HCT116 (cell line): ENCODE measurements at regions not wholly inside any gene's neighbourhood (a gene's known extent, or its start where the extent isn't known, plus 50 kb on each side); places are given as distances from the start of the nearest gene placed in this dataset.

Experiments used
- ATAC-seq: fragments of 200-7000 bp; cut with Tn5 transposase; 2 replicates; pipeline ENCODE4 v1.9.1; 2020; ENCODE audit warnings: mild to moderate bottlenecking, moderate library complexity
- BruUV-seq: library from RNA; stranded (reverse); fragments of 400-500 nt; replicated peaks from 2 replicates; lab custom pipeline; 2021; lab: Mats Ljungman, UMichigan
- CTCF ChIA-PET: fragments of 300-600 bp; sonication (Branson Sonifier 250); formaldehyde crosslinking; loops from one replicate; lab custom pipeline; 2021; ENCODE audit warnings: antibody characterized with exemption; lab: Charles Lee
- POLR2A ChIA-PET: fragments of 300-600, 350-600 bp; sonication (Branson Sonifier 250); formaldehyde crosslinking; loops from one replicate; lab custom pipeline; 2021; ENCODE audit warnings: antibody characterized with exemption; lab: Charles Lee
- RAD21 ChIA-PET, 2 experiments: fragments of 300-600 bp; sonication (Branson Sonifier 250); formaldehyde crosslinking; loops; one replicate each; lab custom pipeline; 2023; ENCODE audit warnings: low total read pairs in 2 of 2; ENCODE audit not compliant: uncharacterized antibody in 2 of 2, unreplicated experiment in 2 of 2, low non-redundant PET in 1 of 2; lab: Charles Lee
- DNase-seq: peaks from one replicate; pipeline ENCODE4 v3.0.0-alpha.2; 2010; ENCODE audit warnings: low read depth, low spot score
- H2AFZ ChIP-seq: fragments of 200-600 bp; shearing (Covaris generic), sonication (generic); 2 replicates; pipeline ENCODE4 v1.6.1; 2017; ENCODE audit warnings: low read depth, mixed run types, mixed read lengths, antibody characterized with exemption, low read length; ENCODE audit not compliant: poor library complexity, severe bottlenecking
- H3K27ac ChIP-seq: 2 replicates; pipeline ENCODE4 v1.5.1; 2012; ENCODE audit warnings: low read depth, low read length
- H3K27me3 ChIP-seq: fragments of 200-600 bp; sonication (generic); 2 replicates; pipeline ENCODE4 v1.6.1; 2016; ENCODE audit warnings: mixed run types, low read length, mixed read lengths; ENCODE audit not compliant: insufficient read depth
- H3K36me3 ChIP-seq, 2 experiments: fragments of 200-500 bp in 1 of 2; fragments of 200-600 bp in 1 of 2; sonication (Bioruptor generic) in 1 of 2; sonication (generic) in 1 of 2; 2 replicates each; pipeline versions ENCODE4 v1.5.1 to v1.6.1; 2014 to 2016; ENCODE audit warnings: low read length in 2 of 2, inconsistent platforms in 1 of 2, mixed read lengths in 1 of 2, mixed run types in 1 of 2; ENCODE audit not compliant: insufficient read depth in 2 of 2, control insufficient read depth in 1 of 2
- H3K4me1 ChIP-seq, 2 experiments: fragments of 200-600 bp in 1 of 2; sonication (generic) in 1 of 2; 2 replicates each; pipeline versions ENCODE4 v1.5.1 to v1.6.1; 2012 to 2017; ENCODE audit warnings: low read length in 2 of 2, inconsistent platforms in 1 of 2, mild to moderate bottlenecking in 1 of 2, mixed read lengths in 1 of 2, mixed run types in 1 of 2, moderate library complexity in 1 of 2; ENCODE audit not compliant: insufficient read depth in 2 of 2, control insufficient read depth in 1 of 2
- H3K4me2 ChIP-seq: fragments of 200-600 bp; sonication (generic); 2 replicates; pipeline ENCODE4 v1.6.1; 2017; ENCODE audit warnings: mixed run types, low read length, mixed read lengths
- H3K4me3 ChIP-seq, 2 experiments: fragments of 200-600 bp in 1 of 2; sonication (generic) in 1 of 2; replicated peaks in 1 of 2; 2 replicates each; pipeline ENCODE4 v1.5.1; 2011 to 2016; ENCODE audit warnings: low read length in 2 of 2, control low read depth in 1 of 2, low read depth in 1 of 2, mild to moderate bottlenecking in 1 of 2, mixed read lengths in 1 of 2, mixed run types in 1 of 2
- H3K79me2 ChIP-seq: fragments of 200-600 bp; sonication (generic); 2 replicates; pipeline ENCODE4 v1.6.1; 2017; ENCODE audit warnings: mild to moderate bottlenecking, mixed run types, low read length, moderate library complexity, mixed read lengths; ENCODE audit not compliant: insufficient read depth
- H3K9ac ChIP-seq: fragments of 200-600 bp; sonication (generic); 2 replicates; pipeline ENCODE4 v1.6.1; 2016; ENCODE audit warnings: low read length, mixed read lengths
- H3K9me2 ChIP-seq: fragments of 200-600 bp; sonication (generic), shearing (Covaris generic); 2 replicates; pipeline ENCODE4 v1.6.1; 2017; ENCODE audit warnings: mixed run types, mild to moderate bottlenecking, moderate library complexity; ENCODE audit not compliant: insufficient read depth
- H3K9me3 ChIP-seq, 2 experiments: fragments of 200-500 bp in 1 of 2; fragments of 200-600 bp in 1 of 2; sonication (Bioruptor generic) in 1 of 2; sonication (generic) in 1 of 2; 2 replicates each; pipeline ENCODE4 v1.6.1; 2014 to 2017; ENCODE audit warnings: low read length in 2 of 2, mixed read lengths in 2 of 2, inconsistent platforms in 1 of 2, low read depth in 1 of 2, mild to moderate bottlenecking in 1 of 2, mixed run types in 1 of 2, moderate library complexity in 1 of 2; ENCODE audit not compliant: control insufficient read depth in 1 of 2, insufficient read depth in 1 of 2
- H4K20me1 ChIP-seq: fragments of 200-600 bp; sonication (generic), shearing (Covaris generic); 2 replicates; pipeline ENCODE4 v1.6.1; 2017; ENCODE audit warnings: mixed run types, mild to moderate bottlenecking, moderate library complexity; ENCODE audit not compliant: insufficient read depth
- ATF3 ChIP-seq: IDR thresholded peaks from 2 replicates; pipeline ENCODE4 v1.6.1; 2012
- CEBPB ChIP-seq: IDR thresholded peaks from 2 replicates; pipeline ENCODE4 v1.6.1; 2012; ENCODE audit warnings: low read depth
- CTCF ChIP-seq, 3 experiments: fragments of 200-600 bp in 1 of 3; sonication (generic) in 1 of 3; IDR thresholded peaks in 2 of 3; conservative IDR thresholded peaks in 1 of 3; 2 replicates each; pipeline ENCODE4 v1.5.1; 2012 to 2017; ENCODE audit warnings: low read depth in 2 of 3, low read length in 2 of 3, antibody characterized with exemption in 1 of 3, borderline replicate concordance in 1 of 3, control low read depth in 1 of 3, mild to moderate bottlenecking in 1 of 3, mixed read lengths in 1 of 3, mixed run types in 1 of 3, moderate library complexity in 1 of 3; ENCODE audit not compliant: insufficient read depth in 1 of 3
- ELF1 ChIP-seq: IDR thresholded peaks from 2 replicates; pipeline ENCODE4 v1.6.1; 2012; ENCODE audit warnings: low read depth, borderline replicate concordance
- EZH2 ChIP-seq: fragments of 200-600 bp; sonication (generic); IDR thresholded peaks from 2 replicates; pipeline ENCODE4 v1.6.1; 2017; ENCODE audit warnings: antibody characterized with exemption, mixed run types
- POLR2A ChIP-seq: IDR thresholded peaks from 2 replicates; pipeline ENCODE4 v1.7.0; 2011; ENCODE audit warnings: borderline replicate concordance; ENCODE audit not compliant: insufficient read depth, insufficient read length; ENCODE audit errors: extremely low read depth
- SIN3A ChIP-seq: IDR thresholded peaks from 2 replicates; pipeline ENCODE4 v1.6.1; 2012; ENCODE audit warnings: low read depth
- YY1 ChIP-seq: IDR thresholded peaks from 2 replicates; pipeline ENCODE4 v1.6.1; 2011; ENCODE audit warnings: low read length, low read depth, moderate library complexity, mild to moderate bottlenecking; ENCODE audit not compliant: insufficient replicate concordance; ENCODE audit errors: extremely low read depth
- ZBTB33 ChIP-seq: IDR thresholded peaks from 2 replicates; pipeline ENCODE4 v1.6.1; 2011; ENCODE audit warnings: mild to moderate bottlenecking, low read length, moderate library complexity; ENCODE audit not compliant: insufficient replicate concordance; ENCODE audit errors: extremely low read depth
- ZFX ChIP-seq: fragments of 450-650 bp; IDR thresholded peaks from 2 replicates; pipeline ENCODE4 v1.6.1; 2017
- intact Hi-C: fragments of 100-400 bp; cut with micrococcal nuclease; formaldehyde crosslinking; loops from 2 replicates; pipeline ENCODE4 v1.10.0; 2022

GRCh38 chr10:131821378-131822012 is 79.3 kb upstream of the PPP2R2D start:
- H3K9ac ChIP-seq: no peak overlapping the region
- TF ChIP-seq SIN3A (no peak), CTCF (IDR thresholded peaks at IDR 0.05 in 2 of 3, conservative IDR thresholded peaks at IDR 0.05 in 1 of 3; ENCODE audit: borderline replicate concordance in 1 of 3, insufficient read depth in 1 of 3, low read depth in 2 of 3, low read length in 2 of 3) (no peak)
- ChIA-PET RAD21 (no interaction called here), CTCF (no interaction called here), POLR2A (no interaction called here)
- H3K79me2 ChIP-seq: no peaks in the 10 kb centered on the region
- no peak overlapping the region for H3K27ac ChIP-seq
- no peaks in the 10 kb centered on the region for H3K9me2 ChIP-seq
- H3K27me3 ChIP-seq: no peaks in the 10 kb centered on the region
- H3K4me2 ChIP-seq: no peak overlapping the region
- BruUV-seq: no TSS peak
- H2AFZ ChIP-seq: no peak overlapping the region
- no peak for DNase-seq
- H3K4me1 ChIP-seq: no peaks in the 10 kb centered on the region
- no peaks in the 10 kb centered on the region for H3K9me3 ChIP-seq
- no peak overlapping the region for H3K4me3 ChIP-seq
- intact Hi-C loops: no loop called here
- H3K36me3 ChIP-seq: no peaks in the 10 kb centered on the region
- ATAC-seq: no peak
- H4K20me1 ChIP-seq: no peaks in the 10 kb centered on the region

- Histone ChIP-seq H3K4me1 (no peaks in the 10 kb centered on the region), H4K20me1 (no peaks in the 10 kb centered on the region), H3K27me3 (no peaks in the 10 kb centered on the region), H3K9me2 (no peaks in the 10 kb centered on the region), H3K4me3 (no peak overlapping the region), H3K9me3 (no peaks in the 10 kb centered on the region), H2AFZ (no peak overlapping the region), H3K36me3 (no peaks in the 10 kb centered on the region), H3K4me2 (no peak overlapping the region), H3K27ac (no peak overlapping the region), H3K79me2 (no peaks in the 10 kb centered on the region)
- ChIA-PET RAD21 (no interaction called here), POLR2A (no interaction called here), CTCF (no interaction called here)
- DNase-seq (no peak), ATAC-seq (no peak)
- intact Hi-C loops: no loop called here
- no TSS peak for BruUV-seq
- TF ChIP-seq POLR2A: no peak
- TF ChIP-seq EZH2: no peak
- TF ChIP-seq ZBTB33: no peak
- no peak for TF ChIP-seq ELF1
- TF ChIP-seq ZFX: no peak
- TF ChIP-seq CEBPB: no peak
- TF ChIP-seq YY1: no peak
- no peak for TF ChIP-seq ATF3
- TF ChIP-seq, all 23 proteins: peak for 0
- no peak overlapping the region for H3K9ac ChIP-seq
Measured at GRCh38 chr10:131822013-131822691, 78.7 kb upstream of the PPP2R2D start.
